GM23338 (cell line): ENCODE measurements at regions not wholly inside any gene's neighbourhood (a gene's known extent, or its start where the extent isn't known, plus 50 kb on each side); places are given as distances from the start of the nearest gene placed in this dataset.

Experiments
- ATAC-seq: fragments of 200-7000 bp; cut with Tn5 transposase; 3 replicates; pipeline ENCODE4 v1.9.1; 2020
- DNase-seq: peaks from one replicate; pipeline ENCODE4 v3.0.0-alpha.2; 2015; ENCODE audit warnings: low spot score
- H2AFZ ChIP-seq: fragments of 200-600 bp; sonication (generic); 2 replicates; pipeline ENCODE4 v1.8.0; 2016; ENCODE audit warnings: antibody characterized with exemption, mild to moderate bottlenecking, moderate library complexity
- H3F3A ChIP-seq: fragments of 200-600 bp; sonication (generic); replicated peaks from 2 replicates; pipeline ENCODE4 v1.8.0; 2017; ENCODE audit warnings: antibody characterized with exemption, mixed run types, low read depth
- H3K27ac ChIP-seq: fragments of 200-600 bp; sonication (generic); 2 replicates; pipeline ENCODE4 v1.6.1; 2016; ENCODE audit warnings: low read depth
- H3K27me3 ChIP-seq: fragments of 200-600 bp; sonication (generic); 2 replicates; pipeline ENCODE4 v1.8.0; 2016; ENCODE audit warnings: mild to moderate bottlenecking, mixed run types, moderate library complexity; ENCODE audit not compliant: insufficient read depth
- H3K36me3 ChIP-seq: fragments of 200-600 bp; sonication (generic); 2 replicates; pipeline ENCODE4 v1.8.0; 2016; ENCODE audit warnings: mild to moderate bottlenecking; ENCODE audit not compliant: insufficient read depth
- H3K4me1 ChIP-seq: fragments of 200-600 bp; sonication (generic); 2 replicates; pipeline ENCODE4 v1.8.0; 2016; ENCODE audit warnings: mild to moderate bottlenecking, moderate library complexity; ENCODE audit not compliant: insufficient read depth
- H3K4me2 ChIP-seq: fragments of 200-600 bp; sonication (generic); 2 replicates; pipeline ENCODE4 v1.7.1; 2017; ENCODE audit warnings: mixed run types
- H3K4me3 ChIP-seq: fragments of 200-600 bp; sonication (generic); 2 replicates; pipeline ENCODE4 v1.6.1; 2016; ENCODE audit warnings: mixed run types
- H3K79me2 ChIP-seq: fragments of 200-600 bp; sonication (generic); replicated peaks from 2 replicates; pipeline ENCODE4 v1.8.0; 2017; ENCODE audit warnings: mild to moderate bottlenecking; ENCODE audit not compliant: insufficient read depth
- H3K9me2 ChIP-seq: fragments of 200-600 bp; sonication (generic); 2 replicates; pipeline ENCODE4 v1.8.0; 2017; ENCODE audit not compliant: insufficient read depth
- H4K20me1 ChIP-seq: fragments of 200-600 bp; sonication (generic); replicated peaks from 2 replicates; pipeline ENCODE4 v1.8.0; 2017; ENCODE audit warnings: mild to moderate bottlenecking; ENCODE audit not compliant: insufficient read depth
- H3K27ac Mint-ChIP-seq: 2 replicates; pipeline ENCODE4 v1.8.0; 2020; ENCODE audit warnings: inconsistent platforms, mild to moderate bottlenecking, moderate library complexity, mixed read lengths
- H3K27me3 Mint-ChIP-seq: 3 replicates; pipeline ENCODE4 v1.8.0; 2022; ENCODE audit warnings: low read depth, mild to moderate bottlenecking, moderate library complexity, mixed read lengths, inconsistent platforms; ENCODE audit not compliant: insufficient read depth, poor library complexity
- H3K36me3 Mint-ChIP-seq: 3 replicates; pipeline ENCODE4 v1.8.0; 2021; ENCODE audit warnings: low read depth, mild to moderate bottlenecking, inconsistent platforms, moderate library complexity, mixed read lengths
- H3K4me1 Mint-ChIP-seq: 3 replicates; pipeline ENCODE4 v1.8.0; 2020; ENCODE audit warnings: mild to moderate bottlenecking, inconsistent platforms, mixed read lengths
- H3K4me3 Mint-ChIP-seq: 3 replicates; pipeline ENCODE4 v1.8.0; 2021; ENCODE audit warnings: moderate library complexity, mild to moderate bottlenecking, inconsistent platforms, mixed read lengths
- H3K9me3 Mint-ChIP-seq: 3 replicates; pipeline ENCODE4 v1.8.0; 2020; ENCODE audit warnings: moderate library complexity, mild to moderate bottlenecking, inconsistent platforms, mixed read lengths
- CREB1 ChIP-seq: fragments of 250-450 bp; sonication (Bioruptor Pico); IDR thresholded peaks from 2 replicates; pipeline ENCODE4 v1.5.0; 2020; ENCODE audit warnings: low read depth, mild to moderate bottlenecking, moderate library complexity
- CTCF ChIP-seq, 2 experiments: fragments of 200-600 bp in 1 of 2; sonication (generic) in 1 of 2; conservative IDR thresholded peaks; 2 replicates each; pipeline versions ENCODE4 v1.5.1 to v1.6.1; 2016 to 2017; ENCODE audit warnings: antibody characterized with exemption in 2 of 2, low read depth in 2 of 2, mild to moderate bottlenecking in 2 of 2, moderate library complexity in 1 of 2
- ETS1 ChIP-seq: IDR thresholded peaks from 2 replicates; pipeline ENCODE4 v1.6.1; 2016; ENCODE audit warnings: antibody characterized with exemption
- EZH2 ChIP-seq: fragments of 200-600 bp; sonication (generic); IDR thresholded peaks from one replicate; pipeline ENCODE4 v1.8.0; 2017; ENCODE audit warnings: antibody characterized with exemption, mild to moderate bottlenecking, low read depth; ENCODE audit not compliant: unreplicated experiment
- EZH2phosphoT487 ChIP-seq: fragments of 200-600 bp; sonication (generic); IDR thresholded peaks from one replicate; pipeline ENCODE4 v1.8.1; 2018; ENCODE audit warnings: antibody characterized with exemption; ENCODE audit not compliant: unreplicated experiment
- JUNB ChIP-seq: IDR thresholded peaks from one replicate; pipeline ENCODE4 v1.6.1; 2016; ENCODE audit warnings: antibody characterized with exemption; ENCODE audit not compliant: unreplicated experiment
- NANOG ChIP-seq: IDR thresholded peaks from 2 replicates; pipeline ENCODE4 v1.6.1; 2016; ENCODE audit warnings: antibody characterized with exemption, borderline replicate concordance
- POLR2AphosphoS5 ChIP-seq: IDR thresholded peaks from 2 replicates; pipeline ENCODE4 v1.6.1; 2016; ENCODE audit warnings: antibody characterized with exemption, low read depth
- REST ChIP-seq: IDR thresholded peaks from one replicate; pipeline ENCODE4 v1.6.1; 2018; ENCODE audit warnings: antibody characterized with exemption; ENCODE audit not compliant: unreplicated experiment
- STAT1 ChIP-seq: IDR thresholded peaks from one replicate; pipeline ENCODE4 v1.6.1; 2016; ENCODE audit warnings: antibody characterized with exemption; ENCODE audit not compliant: unreplicated experiment
- ZNF114 ChIP-seq: fragments of 250-450 bp; sonication (Bioruptor Pico); IDR thresholded peaks from 2 replicates; pipeline ENCODE4 v1.5.0; 2020; ENCODE audit warnings: mild to moderate bottlenecking, moderate library complexity
- ZNF331 ChIP-seq: fragments of 250-450 bp; sonication (Bioruptor Pico); IDR thresholded peaks from 2 replicates; pipeline ENCODE4 v1.5.0; 2020; ENCODE audit warnings: low read depth, mild to moderate bottlenecking, moderate library complexity
- ZNF462 ChIP-seq: fragments of 250-450 bp; sonication (Bioruptor Pico); IDR thresholded peaks from 2 replicates; pipeline ENCODE4 v1.5.0; 2020; ENCODE audit warnings: mild to moderate bottlenecking, moderate library complexity

GRCh38 chr14:98899441-98899840 lies 372.6 kb downstream of the BCL11B start:
- Histone ChIP-seq H3K4me2 (no peak overlapping the region), H4K20me1 (no peaks in the 10 kb centered on the region), H3K27me3 (no peaks in the 10 kb centered on the region), H3K9me2 (0 out of 2 replicates have a peak, but pooled peaks cover 6% of the 10 kb centered on the region), H3K4me1 (peaks cover 10% of the 10 kb centered on the region; the same call in 1 of the 2 replicates), H2AFZ (no peak overlapping the region), H3K36me3 (no peaks in the 10 kb centered on the region; the same call in 1 of the 2 replicates), H3K27ac (no peak overlapping the region), H3K4me3 (no peak overlapping the region), H3K79me2 (no peaks in the 10 kb centered on the region), H3F3A (no peaks in the 10 kb centered on the region)
- Mint-ChIP-seq H3K27ac (no peak overlapping the region), H3K36me3 (no peaks in the 10 kb centered on the region; the same call in 2 of the 3 replicates), H3K4me1 (peaks cover 5% of the 10 kb centered on the region; the same call in 2 of the 3 replicates), H3K4me3 (no peak overlapping the region), H3K27me3 (peaks cover 3% of the 10 kb centered on the region), H3K9me3 (peaks cover 2% of the 10 kb centered on the region; the same call in 1 of the 3 replicates)
- ATAC-seq (no peak), DNase-seq (no peak)
- TF ChIP-seq CTCF (conservative IDR thresholded peaks at IDR 0.05; ENCODE audit: low read depth in 2 of 2) (no peak), EZH2phosphoT487 (no peak), CREB1 (CRISPR knock-in tag) (no peak), ZNF462 (CRISPR knock-in tag) (no peak), POLR2AphosphoS5 (no peak), ETS1 (no peak), JUNB (no peak), ZNF331 (CRISPR knock-in tag) (no peak), REST (no peak), NANOG (no peak), ZNF114 (no peak), EZH2 (no peak), STAT1 (no peak)
